Activated gamma-delta T cell treated with Interleukin-2 at 50 U/mL for 16 hours (primary cell): ENCODE measurements at regions not wholly inside any gene's neighbourhood (a gene's known extent, or its start where the extent isn't known, plus 50 kb on each side); places are given as distances from the start of the nearest gene placed in this dataset.
"Not testable (repeated sequence)": the region's sequence is repeated elsewhere in the genome, so short reads cannot be mapped to it uniquely, and the experiment has no call there.

Experiments used
- DNase-seq: peaks from one replicate; pipeline ENCODE4 v3.0.0-alpha.2; 2020

- DNase-seq, result no peak
Measured at GRCh38 chr3:153762411-153763235, 358.6 kb upstream of the ARHGEF26 start.

GRCh38 chr3:153767601-153768560 is 353.3 kb upstream of the ARHGEF26 start:
- DNase-seq, result no peak

DNA sequence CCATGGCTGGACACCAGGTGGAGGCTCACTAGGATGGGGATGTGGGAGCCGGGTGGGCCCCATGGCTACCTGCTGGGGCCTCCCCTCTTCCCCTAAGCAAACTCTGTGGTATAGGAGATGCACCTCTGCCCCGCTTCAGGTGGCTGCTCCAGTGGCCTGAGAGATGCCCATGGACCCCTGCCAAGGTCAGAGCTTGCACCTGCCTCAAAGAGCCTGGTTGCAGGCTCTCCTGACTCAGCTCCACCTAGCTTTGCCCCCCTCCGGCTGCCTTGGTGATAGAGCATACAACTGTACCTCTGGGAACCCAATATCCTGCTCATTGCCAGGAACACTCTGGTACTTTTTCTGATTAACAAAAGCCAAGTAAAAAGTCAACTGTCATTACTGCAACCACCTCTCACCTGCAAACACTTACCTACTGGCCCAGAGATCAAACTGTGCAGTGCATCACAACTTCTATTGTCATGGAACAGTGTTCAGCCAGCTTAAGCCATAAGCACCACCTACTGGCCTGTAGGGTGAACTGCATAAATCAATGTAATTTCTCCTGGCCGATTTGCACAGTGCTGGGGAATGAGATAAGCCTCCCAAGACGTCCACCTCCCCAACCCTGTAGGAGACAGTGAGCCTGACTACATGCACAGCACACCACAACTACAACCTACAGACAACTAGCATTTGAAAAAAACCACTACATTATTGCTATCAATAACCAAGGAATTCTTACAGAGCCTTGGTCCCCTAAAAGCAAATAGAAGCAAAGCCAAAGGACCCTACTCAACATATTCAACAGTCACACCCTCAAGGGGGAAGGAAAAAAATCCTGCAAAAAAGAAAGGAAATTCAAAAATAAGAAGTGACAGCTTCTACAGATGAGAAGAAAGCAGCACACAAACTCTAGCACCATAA is 352.4 kb upstream of the ARHGEF26 start:
- peak; percentile 46 for DNase-seq

DNA sequence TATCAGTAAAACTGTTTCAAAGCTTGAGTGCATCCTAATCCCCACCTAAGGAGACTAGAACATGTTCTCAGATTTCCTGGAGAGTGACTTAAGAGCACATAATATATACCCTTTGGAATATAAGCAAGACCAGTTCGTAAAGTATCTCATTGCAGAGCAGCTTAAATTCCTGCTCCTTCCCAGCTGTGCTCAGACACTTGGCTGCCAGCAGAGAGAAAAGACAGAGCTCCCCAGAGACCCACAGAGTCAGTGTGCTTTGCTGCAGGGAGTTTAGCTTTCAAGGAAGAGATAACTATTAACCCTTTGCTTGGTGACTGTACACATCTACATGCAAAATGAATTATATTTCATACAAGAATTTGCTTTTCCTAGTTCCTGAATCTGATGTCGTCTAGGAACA is 338.1 kb upstream of the ARHGEF26 start:
- no peak for DNase-seq

- DNase-seq, result no peak
Measured at GRCh38 chr3:153783741-153784480, 337.3 kb upstream of the ARHGEF26 start.

GRCh38 chr3:153785901-153786300 is 335.3 kb upstream of the ARHGEF26 start:
- no peak for DNase-seq

DNA sequence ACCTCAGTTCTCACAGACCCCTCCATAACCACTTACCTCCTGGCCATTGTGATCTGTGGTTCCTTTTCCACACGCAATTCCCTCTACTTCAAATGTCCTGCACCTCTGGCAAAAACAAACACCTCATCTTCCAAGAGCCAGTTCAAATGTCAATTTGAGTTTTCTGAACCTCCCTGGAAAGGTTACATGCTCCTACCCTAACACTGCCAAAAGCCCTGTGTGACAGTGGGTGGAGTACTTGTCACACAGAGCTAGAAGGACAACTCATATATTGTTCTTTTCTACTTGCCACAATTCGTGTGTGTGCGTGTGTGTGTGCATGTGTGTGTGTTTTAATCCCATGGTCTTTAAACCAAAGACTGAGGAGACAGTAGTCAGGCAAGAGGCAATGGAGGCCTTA is 331.8 kb upstream of the ARHGEF26 start:
- no peak for DNase-seq

DNA sequence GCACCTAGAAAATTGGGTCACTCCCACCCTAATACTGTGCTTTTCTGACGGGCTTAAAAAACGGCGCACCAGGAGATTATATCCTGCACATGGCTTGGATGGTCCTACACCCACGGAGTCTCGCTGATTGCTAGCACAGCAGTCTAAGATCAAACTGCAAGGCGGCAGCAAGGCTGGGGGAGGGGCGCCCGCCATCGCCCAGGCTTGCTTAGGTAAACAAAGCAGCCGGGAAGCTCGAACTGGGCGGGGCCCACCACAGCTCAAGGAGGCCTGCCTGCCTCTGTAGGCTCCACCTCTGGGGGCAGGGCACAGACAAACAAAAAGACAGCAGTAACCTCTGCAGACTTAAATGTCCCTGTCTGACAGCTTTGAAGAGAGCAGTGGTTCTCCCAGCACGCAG is 324.1 kb upstream of the ARHGEF26 start:
- not testable (repeated sequence) for DNase-seq

- no peak for DNase-seq
Measured at GRCh38 chr3:153809097-153809496, 312.1 kb upstream of the ARHGEF26 start.

DNA sequence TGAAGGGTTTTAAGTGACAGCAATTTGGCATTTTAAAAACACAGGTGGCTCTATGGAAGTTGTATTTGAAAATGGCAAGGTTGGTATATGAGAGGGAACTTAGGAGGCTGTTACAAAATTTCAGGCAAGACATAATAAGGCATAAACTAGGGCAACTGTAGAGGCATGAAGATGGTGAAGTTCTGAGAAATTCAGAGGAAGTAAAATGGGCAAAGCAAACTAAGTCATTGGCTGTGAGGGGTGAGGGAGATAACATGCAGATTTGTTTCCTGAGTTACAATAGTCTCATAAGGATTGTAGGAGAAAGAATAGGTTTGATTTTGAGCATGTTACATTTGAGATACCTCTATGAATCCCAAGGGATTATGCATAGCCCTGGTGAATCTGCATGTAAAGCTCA is 302.9 kb upstream of the ARHGEF26 start:
- no peak for DNase-seq

DNA sequence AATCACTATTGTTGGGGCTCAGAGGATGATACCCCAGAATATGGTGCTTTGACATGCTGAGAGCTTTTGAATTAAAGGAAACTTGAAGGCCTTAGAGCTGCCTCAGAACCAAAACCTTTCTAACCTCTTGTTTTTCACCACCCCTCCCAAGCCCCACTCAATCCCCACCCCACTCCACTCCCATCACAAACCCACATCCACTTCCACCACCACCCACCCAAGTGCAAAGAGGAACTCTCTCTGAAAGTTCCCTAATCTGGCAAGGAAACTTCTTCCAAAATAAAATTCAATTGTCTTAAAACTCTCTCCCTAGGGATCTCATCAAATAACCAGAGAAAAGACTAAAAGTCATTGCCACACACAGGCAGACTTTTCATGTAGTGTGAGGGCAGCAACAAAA is 301.2 kb upstream of the ARHGEF26 start:
- no peak for DNase-seq

DNA sequence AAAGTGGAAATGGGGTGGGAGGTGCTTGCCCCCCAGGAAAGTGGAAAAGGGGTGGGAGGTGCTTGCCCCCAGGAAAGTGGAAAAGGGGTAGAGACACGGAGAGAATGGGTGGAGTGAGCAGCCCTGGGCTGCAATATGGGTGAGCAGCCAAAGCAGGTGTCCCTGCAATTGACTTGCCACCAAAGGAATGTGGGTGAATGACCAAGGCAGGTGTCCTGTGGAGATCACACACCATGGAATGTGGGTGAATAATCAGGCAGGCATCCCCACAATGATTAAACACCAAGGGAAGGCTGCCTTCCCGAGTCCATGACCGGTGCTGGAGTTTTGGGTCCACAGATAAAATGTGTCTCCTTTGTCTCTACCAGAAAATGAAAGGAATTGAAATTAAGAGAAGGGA is 292.8 kb upstream of the ARHGEF26 start:
- not testable (repeated sequence) for DNase-seq

GRCh38 chr3:153829606-153830170 is 291.5 kb upstream of the ARHGEF26 start:
- DNase-seq, result no peak

DNA sequence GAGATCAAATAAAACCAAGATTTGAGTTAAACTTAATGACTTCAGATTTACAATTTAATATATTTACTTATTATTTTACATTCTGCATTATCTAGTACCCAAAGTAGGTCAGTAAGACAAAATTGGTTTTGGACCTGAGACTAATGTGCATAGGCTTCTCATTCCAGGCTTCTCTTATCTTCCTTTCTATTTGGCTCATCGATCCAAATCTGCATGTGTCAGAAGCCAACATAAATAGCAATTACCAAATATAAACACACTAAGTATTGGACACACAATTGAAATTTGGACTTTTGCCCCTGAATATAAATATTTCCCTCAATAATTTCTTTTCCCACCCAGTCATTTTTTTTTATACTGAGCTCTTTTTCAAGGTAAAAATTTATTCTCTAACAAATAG is 290.6 kb upstream of the ARHGEF26 start:
- no peak for DNase-seq

DNA sequence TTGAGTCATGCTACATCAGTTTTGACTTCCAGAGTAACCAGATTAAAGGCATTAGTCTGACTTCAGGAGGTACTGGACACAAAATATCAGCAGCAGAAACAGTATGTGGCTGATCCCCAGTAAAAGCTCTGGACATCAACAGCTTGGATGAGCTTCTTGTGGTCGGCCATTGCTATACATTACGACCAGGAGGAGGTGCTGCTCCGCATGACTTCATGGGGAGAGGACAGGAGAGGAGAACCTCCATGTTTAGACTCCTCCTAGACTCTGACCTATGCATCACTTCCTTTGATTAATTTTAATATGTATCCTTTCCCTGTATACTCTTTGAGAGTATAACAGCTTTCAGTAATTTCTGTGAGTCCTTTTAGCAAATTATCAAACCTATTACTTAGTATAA is 285.6 kb upstream of the ARHGEF26 start:
- DNase-seq, result no peak

GRCh38 chr3:153840487-153840886 is 280.7 kb upstream of the ARHGEF26 start:
- no peak for DNase-seq

DNA sequence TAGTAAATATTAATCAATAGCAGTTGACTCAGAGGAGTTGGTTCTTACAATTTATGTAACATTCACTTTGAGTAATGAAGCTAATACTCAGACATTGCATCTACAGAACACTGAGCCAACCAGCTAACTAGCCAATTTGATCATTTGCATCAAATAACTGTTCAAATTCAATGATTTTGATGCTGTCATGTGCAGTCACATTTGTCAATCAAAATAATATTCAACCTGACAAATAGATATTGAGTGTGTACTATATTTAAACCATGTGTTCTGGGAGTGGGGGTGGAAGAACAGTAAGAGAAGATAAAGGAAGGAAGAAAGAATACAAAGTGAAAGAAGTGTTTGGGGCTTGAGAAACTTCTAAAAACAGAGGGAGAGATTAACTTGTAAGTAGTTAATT is 277.2 kb upstream of the ARHGEF26 start:
- no peak for DNase-seq

GRCh38 chr3:153845311-153845710 is 275.9 kb upstream of the ARHGEF26 start:
- DNase-seq, result no peak

GRCh38 chr3:153848702-153849101 is 272.5 kb upstream of the ARHGEF26 start:
- no peak for DNase-seq

GRCh38 chr3:153852355-153852754 is 268.8 kb upstream of the ARHGEF26 start:
- DNase-seq, result no peak

- DNase-seq, result no peak
Measured at GRCh38 chr3:153853163-153853562, 268.0 kb upstream of the ARHGEF26 start.

GRCh38 chr3:153855772-153856171 is 265.4 kb upstream of the ARHGEF26 start:
- DNase-seq, result no peak
